OCI-LY7 (cell line): ENCODE measurements at regions not wholly inside any gene's neighbourhood (a gene's known extent, or its start where the extent isn't known, plus 50 kb on each side); places are given as distances from the start of the nearest gene placed in this dataset.

Experiments used
- EZH2phosphoT487 ChIP-seq: fragments of 200-600 bp; sonication (generic); IDR thresholded peaks from 2 replicates; pipeline ENCODE4 v1.6.1; 2018; ENCODE audit warnings: low read depth, borderline replicate concordance, mild to moderate bottlenecking, mixed run types, antibody characterized with exemption, low read length, moderate library complexity, mixed read lengths
- TF ChIP-seq, protein P1 (sequence below): fragments of 200-600 bp; sonication (generic); conservative IDR thresholded peaks from 2 replicates; pipeline ENCODE4 v1.5.1; 2014; ENCODE audit warnings: mild to moderate bottlenecking, antibody characterized with exemption, low read length, moderate library complexity, mixed read lengths

DNA sequence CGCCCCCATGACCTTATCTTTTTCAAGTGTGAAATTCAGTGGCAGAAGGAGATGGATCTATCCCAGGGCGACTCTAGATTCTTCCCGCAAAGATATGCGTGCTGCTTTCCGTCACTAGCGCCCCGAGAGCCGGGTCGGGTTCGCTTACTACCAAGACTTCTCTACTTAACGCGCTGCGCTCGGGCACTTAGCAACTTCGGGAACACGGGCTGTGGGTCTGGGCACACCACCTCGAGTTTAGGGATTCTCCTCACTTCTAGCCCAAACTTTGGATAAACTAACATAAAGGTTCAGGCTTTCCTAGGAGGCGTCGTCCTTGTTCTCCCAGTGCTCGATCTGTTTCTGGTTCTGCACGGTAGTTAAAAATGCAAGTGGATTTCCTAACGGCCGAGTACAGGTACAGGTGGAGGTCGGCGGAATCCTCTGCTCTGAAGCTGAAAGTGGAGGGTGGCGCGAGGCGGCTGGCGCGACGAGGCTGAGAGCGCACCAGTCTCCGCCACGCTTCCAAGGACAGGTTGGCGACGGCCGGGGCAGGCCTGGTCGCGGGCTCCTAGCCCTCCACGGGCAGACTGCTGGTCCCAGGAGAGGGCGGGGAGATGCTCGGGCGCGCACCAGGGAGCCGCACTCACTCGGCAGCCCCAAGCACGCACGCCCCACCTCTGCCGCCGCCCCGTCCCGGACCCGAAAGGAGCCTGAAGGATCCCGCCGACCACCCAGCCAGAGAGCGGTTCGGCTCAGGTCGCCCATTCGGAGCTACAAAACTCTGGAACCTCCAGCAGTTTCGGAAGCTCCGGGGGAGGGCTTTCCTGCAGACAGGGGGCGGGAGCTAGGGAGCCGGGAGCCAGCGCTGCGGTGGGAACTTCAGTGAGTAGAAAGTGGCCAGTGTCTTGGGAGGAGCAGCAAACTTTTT is 100.8 kb upstream of the TENM3 start:
- TF ChIP-seq, protein P1, sequence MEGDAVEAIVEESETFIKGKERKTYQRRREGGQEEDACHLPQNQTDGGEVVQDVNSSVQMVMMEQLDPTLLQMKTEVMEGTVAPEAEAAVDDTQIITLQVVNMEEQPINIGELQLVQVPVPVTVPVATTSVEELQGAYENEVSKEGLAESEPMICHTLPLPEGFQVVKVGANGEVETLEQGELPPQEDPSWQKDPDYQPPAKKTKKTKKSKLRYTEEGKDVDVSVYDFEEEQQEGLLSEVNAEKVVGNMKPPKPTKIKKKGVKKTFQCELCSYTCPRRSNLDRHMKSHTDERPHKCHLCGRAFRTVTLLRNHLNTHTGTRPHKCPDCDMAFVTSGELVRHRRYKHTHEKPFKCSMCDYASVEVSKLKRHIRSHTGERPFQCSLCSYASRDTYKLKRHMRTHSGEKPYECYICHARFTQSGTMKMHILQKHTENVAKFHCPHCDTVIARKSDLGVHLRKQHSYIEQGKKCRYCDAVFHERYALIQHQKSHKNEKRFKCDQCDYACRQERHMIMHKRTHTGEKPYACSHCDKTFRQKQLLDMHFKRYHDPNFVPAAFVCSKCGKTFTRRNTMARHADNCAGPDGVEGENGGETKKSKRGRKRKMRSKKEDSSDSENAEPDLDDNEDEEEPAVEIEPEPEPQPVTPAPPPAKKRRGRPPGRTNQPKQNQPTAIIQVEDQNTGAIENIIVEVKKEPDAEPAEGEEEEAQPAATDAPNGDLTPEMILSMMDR = no peak
- TF ChIP-seq EZH2phosphoT487 = no peak
